NAMALWA (cell line): ENCODE measurements at regions not wholly inside any gene's neighbourhood (a gene's known extent, or its start where the extent isn't known, plus 50 kb on each side); places are given as distances from the start of the nearest gene placed in this dataset.
"Not testable (repeated sequence)": the region's sequence is repeated elsewhere in the genome, so short reads cannot be mapped to it uniquely, and the experiment has no call there.

Experiments used
- DNase-seq: peaks from one replicate; pipeline ENCODE4 v3.0.0-alpha.2; 2015; ENCODE audit warnings: low spot score

- DNase-seq: no peak
These were observed 175.7 kb upstream of the API5 start for GRCh38 chr11:43135966-43136534.

- no peak for DNase-seq
These were observed 173.1 kb upstream of the API5 start for GRCh38 chr11:43138621-43139140.

DNA sequence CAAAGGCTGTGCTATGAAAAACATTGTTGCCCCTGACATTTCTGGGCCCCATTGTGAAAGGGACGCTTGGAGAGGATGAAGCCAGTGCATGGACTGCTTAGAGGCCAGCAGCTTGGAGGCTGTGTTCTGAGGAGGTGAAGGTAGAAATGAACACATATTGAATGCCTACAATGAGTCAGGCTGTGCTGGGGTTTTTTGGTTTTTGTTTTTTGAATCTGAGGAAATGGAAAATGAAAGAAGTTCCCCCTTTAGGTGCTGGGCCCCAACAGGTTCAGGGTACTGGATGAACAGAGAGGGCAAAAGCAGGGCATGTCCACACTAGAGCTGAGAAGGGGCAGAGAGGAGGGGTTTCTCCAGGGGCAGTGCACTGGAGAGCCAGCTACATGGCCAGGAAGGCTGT is 166.1 kb upstream of the API5 start:
- no peak for DNase-seq

DNA sequence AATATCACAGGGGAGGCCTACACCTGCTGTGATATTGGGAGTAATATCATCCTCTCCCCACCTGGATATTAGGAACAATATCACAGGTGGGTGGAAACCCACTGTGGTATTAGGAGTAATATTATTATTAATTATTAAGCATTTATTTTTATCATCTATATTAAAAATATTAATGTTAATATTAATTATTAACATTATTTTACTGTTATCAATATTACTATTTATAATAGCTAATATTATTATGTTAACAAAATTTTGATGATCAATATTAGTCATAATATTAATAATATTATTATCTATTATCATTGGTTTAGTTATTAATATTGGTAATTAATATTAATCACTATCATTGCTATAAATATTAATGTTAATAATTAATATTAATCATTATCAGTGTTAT is 161.1 kb upstream of the API5 start:
- DNase-seq: no peak

- DNase-seq: no peak
These were observed 147.0 kb upstream of the API5 start for GRCh38 chr11:43164831-43165230.

GRCh38 chr11:43165393-43165792 is 146.4 kb upstream of the API5 start:
- peak; percentile 27 for DNase-seq

GRCh38 chr11:43168241-43168640 is 143.6 kb upstream of the API5 start:
- DNase-seq: not testable (repeated sequence)

GRCh38 chr11:43172477-43172876 is 139.3 kb upstream of the API5 start:
- DNase-seq: no peak

GRCh38 chr11:43177975-43178374 is 133.8 kb upstream of the API5 start:
- DNase-seq: no peak

GRCh38 chr11:43194459-43194858 is 117.3 kb upstream of the API5 start:
- not testable (repeated sequence) for DNase-seq

GRCh38 chr11:43197379-43197778 is 114.4 kb upstream of the API5 start:
- no peak for DNase-seq

DNA sequence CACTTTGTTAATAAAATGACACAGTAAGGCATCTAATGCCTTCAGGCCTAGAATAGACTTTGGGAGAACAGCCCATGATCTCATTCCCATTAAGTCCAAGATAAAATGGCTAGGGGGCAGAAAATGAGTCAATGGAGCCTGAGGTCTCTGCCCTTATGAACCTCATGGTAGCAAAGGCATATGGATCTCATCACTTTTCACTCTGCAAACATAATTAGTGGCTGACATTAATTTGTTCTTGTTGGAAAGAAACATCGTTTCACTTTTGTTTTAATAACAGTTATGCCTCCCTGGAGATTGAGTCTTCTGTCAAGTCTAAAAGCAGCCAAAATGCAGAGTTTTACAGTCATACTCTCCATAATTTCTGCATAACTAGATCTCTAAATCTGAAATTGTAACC is 111.8 kb upstream of the API5 start:
- no peak for DNase-seq

GRCh38 chr11:43212279-43212678 is 99.5 kb upstream of the API5 start:
- no peak for DNase-seq

DNA sequence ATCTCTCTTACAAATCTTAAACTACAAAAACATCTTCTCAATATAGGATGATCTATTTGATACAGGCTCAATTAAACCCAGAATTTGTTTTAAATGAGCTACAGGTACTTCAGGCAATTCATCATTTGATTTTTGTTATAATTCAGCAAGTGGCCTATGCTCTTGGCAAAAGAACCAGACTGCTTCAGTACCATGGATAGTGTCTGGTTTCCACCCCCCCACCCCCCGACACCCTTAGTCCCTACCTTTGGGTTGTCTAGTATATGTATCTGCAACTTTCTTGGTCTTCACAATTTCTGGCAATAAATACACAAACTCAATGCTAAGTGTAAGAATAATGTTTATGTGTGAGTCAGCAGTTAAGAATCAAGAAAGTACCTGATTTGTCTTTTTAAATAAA is 97.3 kb upstream of the API5 start:
- DNase-seq: no peak

- no peak for DNase-seq
These were observed 93.9 kb upstream of the API5 start for GRCh38 chr11:43217849-43218248.

DNA sequence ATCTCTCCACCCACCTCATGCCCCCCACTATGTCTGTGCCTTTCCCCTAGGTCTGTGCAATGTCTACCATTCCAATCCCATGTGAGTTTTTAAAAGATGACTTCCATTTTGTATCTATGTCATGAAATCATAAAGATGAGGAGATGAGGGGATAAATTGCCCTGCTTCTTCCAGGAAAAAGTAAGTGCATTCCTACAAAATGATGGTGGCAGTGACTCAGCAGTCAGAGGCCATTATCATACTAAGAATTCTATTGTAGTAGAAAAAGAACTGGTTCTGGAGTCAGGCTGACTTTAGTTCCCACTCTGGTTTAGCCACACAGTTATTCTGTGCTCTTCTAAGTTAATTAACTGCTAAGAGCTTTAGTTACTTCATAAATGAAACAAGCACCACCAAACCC is 89.6 kb upstream of the API5 start:
- DNase-seq: no peak

- DNase-seq: no peak
These were observed 88.8 kb upstream of the API5 start for GRCh38 chr11:43223026-43223425.

GRCh38 chr11:43234881-43235280 is 76.9 kb upstream of the API5 start:
- DNase-seq: no peak

GRCh38 chr11:43238341-43238740 is 73.5 kb upstream of the API5 start:
- no peak for DNase-seq

DNA sequence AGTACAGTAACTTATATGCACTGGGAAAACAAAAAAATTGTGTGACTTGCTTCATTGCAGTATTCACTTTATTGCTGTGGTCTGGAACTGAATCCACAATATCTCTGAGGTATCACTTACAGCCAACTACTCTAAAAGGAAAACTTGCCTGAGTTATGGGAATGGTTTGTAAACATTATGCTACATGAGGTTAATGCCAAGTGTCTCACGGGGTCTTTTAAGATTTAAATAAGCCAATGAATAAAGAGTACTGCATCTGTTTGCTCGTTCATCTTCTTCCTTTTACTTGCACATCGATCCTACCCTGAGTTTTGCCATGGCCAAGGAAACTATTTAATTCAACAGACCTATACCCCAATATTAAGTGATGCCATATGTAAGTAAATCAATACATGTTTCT is 72.0 kb upstream of the API5 start:
- DNase-seq: no peak

DNA sequence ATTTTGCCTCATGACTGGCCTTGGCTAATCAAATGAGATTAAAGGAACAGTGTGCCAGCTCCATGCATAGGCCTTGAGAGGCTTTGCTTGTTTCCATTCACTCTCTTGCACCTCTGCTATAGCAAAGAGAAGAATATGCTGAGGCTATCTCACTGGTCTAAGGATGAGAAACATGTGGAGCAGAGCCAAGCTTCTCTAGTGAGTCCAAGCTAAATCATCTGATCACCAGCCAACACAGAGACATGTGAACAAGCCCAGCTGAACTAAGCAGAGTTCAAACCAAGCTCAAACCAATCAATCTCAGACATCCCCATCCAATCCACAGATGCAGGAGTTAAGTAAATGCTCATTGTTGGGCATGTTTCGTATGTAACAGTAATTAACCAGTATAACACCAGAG is 69.4 kb upstream of the API5 start:
- no peak for DNase-seq

- no peak for DNase-seq
These were observed 67.9 kb upstream of the API5 start for GRCh38 chr11:43243927-43244326.

DNA sequence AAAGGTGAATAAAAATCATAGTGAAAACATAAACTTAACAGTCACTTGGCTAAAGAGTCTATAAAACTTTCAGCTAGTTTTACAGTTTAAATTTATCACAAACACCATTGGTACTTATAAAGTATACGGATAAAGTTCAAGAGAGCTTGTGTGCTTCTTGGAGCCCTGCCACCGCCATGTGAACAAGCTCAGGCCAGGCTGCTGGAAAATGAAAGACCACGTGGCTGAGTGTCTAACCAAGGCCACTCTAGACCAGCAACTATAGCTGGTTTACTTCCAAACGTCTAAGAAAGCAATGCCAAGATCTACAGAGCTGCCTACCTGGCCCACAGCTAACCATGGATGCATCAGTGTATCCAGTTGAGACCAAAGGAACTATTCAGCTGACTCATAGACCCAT is 66.3 kb upstream of the API5 start:
- DNase-seq: no peak

DNA sequence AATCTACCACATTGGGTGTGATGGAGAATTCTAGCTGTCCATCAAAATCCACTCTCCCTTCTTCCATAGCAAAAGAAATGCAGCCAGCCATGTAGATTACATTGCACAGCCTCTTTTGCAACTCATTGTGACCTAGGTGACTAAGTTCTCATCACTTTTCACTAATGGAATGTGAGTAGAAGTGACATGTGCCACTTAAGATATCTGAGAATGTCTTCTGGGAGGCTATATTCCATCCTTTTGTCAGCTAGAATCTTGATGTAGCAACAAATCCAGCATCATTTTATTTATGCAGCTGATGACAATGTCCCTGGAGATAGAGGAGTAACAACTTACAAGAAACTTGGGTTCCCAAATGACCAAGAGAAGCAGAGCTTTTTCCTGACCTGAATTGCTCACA is 61.5 kb upstream of the API5 start:
- DNase-seq: no peak

- DNase-seq: no peak
These were observed 50.0 kb upstream of the API5 start for GRCh38 chr11:43261775-43262174.
